ENCODE measurements at regions not wholly inside any gene's neighbourhood (a gene's known extent, or its start where the extent isn't known, plus 50 kb on each side); places are given as distances from the start of the nearest gene placed in this dataset.

- H3K9me3 ChIP-seq, result no peaks in the 10 kb centered on the region
- H3K27ac ChIP-seq, result no peak overlapping the region
- H3K4me3 ChIP-seq, result no peak overlapping the region
- no peak for DNase-seq (ENCODE audit: extremely low spot score in 2 of 2)
- TF ChIP-seq POLR2AphosphoS5 (IDR thresholded peaks at IDR 0.05; ENCODE audit: insufficient read depth in 1 of 2, low read depth in 1 of 2) (no peak), CTCF (IDR thresholded peaks at IDR 0.05) (no peak), POLR2A (IDR thresholded peaks at IDR 0.05) (no peak)
- no peaks in the 10 kb centered on the region for H3K36me3 ChIP-seq
- H3K4me1 ChIP-seq, result peaks cover 11% of the 10 kb centered on the region
- intact Hi-C loops (cut with DNase I), result no loop called here
- no peaks in the 10 kb centered on the region for H3K27me3 ChIP-seq
Measured at GRCh38 chr11:121800240-121800639, 315.8 kb downstream of the BLID start.

- Histone ChIP-seq H3K27ac (no peak overlapping the region), H3K4me3 (no peak overlapping the region), H3K9me3 (no peaks in the 10 kb centered on the region), H3K27me3 (no peaks in the 10 kb centered on the region), H3K4me1 (peaks cover 17% of the 10 kb centered on the region), H3K36me3 (no peaks in the 10 kb centered on the region)
- intact Hi-C loops (cut with DNase I), result no loop called here
- TF ChIP-seq POLR2AphosphoS5 (IDR thresholded peaks at IDR 0.05; ENCODE audit: insufficient read depth in 1 of 2, low read depth in 1 of 2), result no peak
- no peak for TF ChIP-seq POLR2A (IDR thresholded peaks at IDR 0.05)
- no peak for TF ChIP-seq CTCF (IDR thresholded peaks at IDR 0.05)
- DNase-seq (ENCODE audit: extremely low spot score in 2 of 2), result no peak
Measured at GRCh38 chr11:121797496-121797895, 318.5 kb downstream of the BLID start.

- Histone ChIP-seq H3K27ac (no peak overlapping the region), H3K27me3 (no peaks in the 10 kb centered on the region), H3K4me3 (no peak overlapping the region), H3K4me1 (peaks cover 6% of the 10 kb centered on the region), H3K9me3 (no peaks in the 10 kb centered on the region), H3K36me3 (no peaks in the 10 kb centered on the region)
- TF ChIP-seq POLR2AphosphoS5 (IDR thresholded peaks at IDR 0.05; ENCODE audit: insufficient read depth in 1 of 2, low read depth in 1 of 2) (no peak), POLR2A (IDR thresholded peaks at IDR 0.05) (no peak), CTCF (IDR thresholded peaks at IDR 0.05) (no peak)
- intact Hi-C loops (cut with DNase I), result no loop called here
- no peak for DNase-seq (ENCODE audit: extremely low spot score in 2 of 2)
Measured at GRCh38 chr11:121795174-121795573, 320.8 kb downstream of the BLID start.

- TF ChIP-seq CTCF (IDR thresholded peaks at IDR 0.05) (no peak), POLR2AphosphoS5 (IDR thresholded peaks at IDR 0.05; ENCODE audit: insufficient read depth in 1 of 2, low read depth in 1 of 2) (no peak), POLR2A (IDR thresholded peaks at IDR 0.05) (no peak)
- Histone ChIP-seq H3K4me1 (peaks cover 6% of the 10 kb centered on the region), H3K27ac (no peak overlapping the region), H3K4me3 (no peak overlapping the region), H3K27me3 (no peaks in the 10 kb centered on the region), H3K9me3 (no peaks in the 10 kb centered on the region), H3K36me3 (no peaks in the 10 kb centered on the region)
- intact Hi-C loops (cut with DNase I), result no loop called here
- DNase-seq (ENCODE audit: extremely low spot score in 2 of 2), result no peak
Measured at GRCh38 chr11:121794671-121795141, 321.3 kb downstream of the BLID start.

GRCh38 chr11:121793916-121794315, 322.1 kb downstream of the BLID start:
- Histone ChIP-seq H3K4me3 (no peak overlapping the region), H3K9me3 (no peaks in the 10 kb centered on the region)
- intact Hi-C loops (cut with DNase I), result loop anchor here (1.0 kb wide), 1 partner anchor 110 kb away; no protein-coding TSS in a partner anchor

More at GRCh38 chr11:121793916-121794315, 322.1 kb downstream of the BLID start:
- TF ChIP-seq POLR2A (IDR thresholded peaks at IDR 0.05) (no peak), POLR2AphosphoS5 (IDR thresholded peaks at IDR 0.05; ENCODE audit: insufficient read depth in 1 of 2, low read depth in 1 of 2) (no peak), CTCF (IDR thresholded peaks at IDR 0.05) (no peak)
- no peak for DNase-seq (ENCODE audit: extremely low spot score in 2 of 2)
- Histone ChIP-seq H3K27me3 (no peaks in the 10 kb centered on the region), H3K4me1 (peaks cover 6% of the 10 kb centered on the region), H3K36me3 (no peaks in the 10 kb centered on the region), H3K27ac (no peak overlapping the region)

Data from vagina (tissue), 2 donors.